ENCODE measurements at regions not wholly inside any gene's neighbourhood (a gene's known extent, or its start where the extent isn't known, plus 50 kb on each side); places are given as distances from the start of the nearest gene placed in this dataset.

- DNase-seq (ENCODE audit: insufficient read length, low spot score), result no peak
- TF ChIP-seq CTCF (IDR thresholded peaks at IDR 0.05; ENCODE audit: insufficient read depth, missing control alignments), result no peak
- no peak for FAIRE-seq
Measured at GRCh38 chr5:71832812-71833715, 114.0 kb downstream of the CARTPT start.

DNA sequence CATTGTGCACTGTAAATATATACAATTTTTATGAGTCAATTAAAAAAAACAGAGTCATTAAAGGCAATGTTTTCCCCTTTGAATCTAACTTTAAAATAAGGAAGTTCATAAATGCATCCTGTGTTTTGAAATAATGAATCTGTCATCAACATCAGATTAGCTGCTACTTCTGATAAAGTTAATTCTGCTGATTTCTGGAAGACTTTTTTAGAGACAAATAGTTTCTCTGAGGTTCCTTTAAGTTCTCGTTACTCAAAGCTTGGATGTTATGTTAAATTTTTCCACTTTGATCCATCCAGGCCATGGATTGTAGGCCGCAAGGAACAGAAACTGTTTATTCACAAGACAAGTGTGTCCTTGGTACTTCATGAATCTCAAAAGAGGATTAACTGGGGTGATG lies 115.5 kb downstream of the CARTPT start:
- TF ChIP-seq CTCF (IDR thresholded peaks at IDR 0.05; ENCODE audit: insufficient read depth, missing control alignments), result no peak
- no peak for FAIRE-seq

DNA sequence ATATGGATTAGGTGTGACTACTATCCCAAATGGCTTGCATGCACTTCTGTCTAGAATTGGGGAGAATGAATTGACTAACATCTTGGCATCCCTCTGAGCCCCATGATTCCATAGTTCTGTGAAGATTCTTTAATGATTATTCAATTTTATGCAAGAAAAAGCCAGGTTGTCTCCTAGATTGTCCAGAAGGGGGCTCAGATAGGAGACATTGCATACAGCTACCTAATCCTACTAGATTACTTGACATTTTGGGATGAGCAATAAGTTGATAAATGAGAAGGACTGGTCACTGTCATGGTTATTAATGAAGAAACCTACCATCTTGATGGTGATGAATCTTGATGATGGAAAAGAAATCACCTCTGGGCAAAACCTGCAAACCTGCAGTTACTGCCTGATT lies 117.0 kb downstream of the CARTPT start:
- DNase-seq (ENCODE audit: insufficient read length, low spot score), result no peak
- FAIRE-seq, result no peak
- TF ChIP-seq CTCF (IDR thresholded peaks at IDR 0.05; ENCODE audit: insufficient read depth, missing control alignments), result no peak

More for the DNA sequence above, 115.5 kb downstream of the CARTPT start:
- no peak for DNase-seq (ENCODE audit: insufficient read length, low spot score)

DNA sequence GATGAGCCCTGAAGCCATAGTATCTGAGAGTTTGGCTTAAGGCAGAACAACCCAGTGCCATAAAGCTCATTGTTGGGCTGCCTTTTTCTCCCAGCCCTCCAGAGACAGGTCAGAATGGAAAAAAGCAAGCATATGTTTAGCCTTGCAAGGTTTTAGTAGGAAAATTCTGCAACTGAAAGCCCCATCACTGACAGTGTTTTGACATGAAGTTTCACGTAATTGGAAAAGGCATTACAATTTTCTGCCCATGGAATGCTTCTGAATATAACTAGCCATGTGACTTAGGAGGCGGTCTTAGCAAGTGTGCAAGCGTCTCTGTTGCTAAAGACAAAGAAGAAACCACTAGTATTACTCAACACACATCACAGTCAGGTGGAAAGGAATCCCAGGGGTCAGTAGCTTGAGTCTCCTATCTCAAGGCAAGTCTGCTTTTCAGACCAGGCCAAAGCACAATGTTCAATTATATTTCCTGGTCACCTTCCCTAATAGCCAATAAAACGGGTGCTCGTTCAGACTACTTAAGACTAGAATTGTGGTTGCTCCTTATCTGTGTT lies 117.6 kb downstream of the CARTPT start:
- FAIRE-seq, result no peak
- TF ChIP-seq CTCF (IDR thresholded peaks at IDR 0.05; ENCODE audit: insufficient read depth, missing control alignments), result no peak
- no peak for DNase-seq (ENCODE audit: insufficient read length, low spot score)

- TF ChIP-seq CTCF (IDR thresholded peaks at IDR 0.05; ENCODE audit: insufficient read depth, missing control alignments), result no peak
- FAIRE-seq (no peak), DNase-seq (ENCODE audit: insufficient read length, low spot score) (no peak)
Measured at GRCh38 chr5:71838286-71838685, 119.2 kb downstream of the CARTPT start.

DNA sequence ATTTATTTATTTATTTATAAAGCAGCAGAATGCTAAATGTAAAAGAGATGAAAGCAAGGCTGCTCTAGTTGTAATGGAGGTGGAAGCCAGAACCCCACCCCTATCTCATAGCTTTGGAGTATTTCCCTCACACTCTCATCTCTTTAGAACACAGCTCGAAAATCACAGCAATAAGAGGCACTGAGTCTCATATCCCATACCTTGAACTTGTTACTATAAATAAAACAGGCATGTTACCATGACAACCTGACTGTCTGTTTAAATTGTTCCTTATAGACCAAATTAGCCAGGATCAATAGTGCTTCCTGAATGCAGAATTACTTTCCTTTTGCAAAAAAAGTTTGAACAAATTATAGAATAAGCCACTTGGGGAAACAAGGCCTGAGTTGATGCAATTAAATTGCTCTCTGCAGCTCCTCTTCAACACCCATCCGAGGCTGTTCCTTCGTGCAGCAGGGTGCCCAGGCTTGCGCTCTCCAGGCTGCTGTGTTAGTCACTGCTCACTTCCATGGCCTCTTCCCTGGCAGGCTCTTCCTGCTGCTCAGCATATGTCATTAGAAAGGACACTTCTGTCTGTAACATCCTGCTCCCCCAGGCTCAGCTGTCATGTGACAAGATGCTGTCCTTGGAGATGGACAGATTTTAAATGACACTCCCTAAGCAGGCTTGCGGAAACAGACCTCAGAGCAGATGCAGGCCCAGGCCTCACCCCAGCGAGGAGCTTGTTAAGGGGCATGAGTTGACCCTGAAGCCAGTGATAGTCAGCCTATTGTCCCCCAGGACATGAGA lies 120.2 kb downstream of the CARTPT start:
- FAIRE-seq (no peak), DNase-seq (ENCODE audit: insufficient read length, low spot score) (no peak)

More for the DNA sequence above, 120.2 kb downstream of the CARTPT start:
- TF ChIP-seq CTCF (IDR thresholded peaks at IDR 0.05; ENCODE audit: insufficient read depth, missing control alignments), result no peak
